ENCODE measurements at regions not wholly inside any gene's neighbourhood (a gene's known extent, or its start where the extent isn't known, plus 50 kb on each side); places are given as distances from the start of the nearest gene placed in this dataset.
"Not testable (repeated sequence)": the region's sequence is repeated elsewhere in the genome, so short reads cannot be mapped to it uniquely, and the experiment has no call there.

- H3F3A ChIP-seq (replicated peaks; ENCODE audit: low read depth); H3K27me3 Mint-ChIP-seq (ENCODE audit: insufficient read depth, low read depth, poor library complexity); H3K27me3 ChIP-seq (ENCODE audit: insufficient read depth); H3K27ac ChIP-seq (ENCODE audit: low read depth); H3K4me3 Mint-ChIP-seq; H3K4me1 Mint-ChIP-seq; H3K4me3 ChIP-seq; H4K20me1 ChIP-seq (replicated peaks; ENCODE audit: insufficient read depth); H3K4me1 ChIP-seq (ENCODE audit: insufficient read depth); H3K79me2 ChIP-seq (replicated peaks; ENCODE audit: insufficient read depth); H3K9me2 ChIP-seq (ENCODE audit: insufficient read depth); H3K4me2 ChIP-seq; ATAC-seq; H2AFZ ChIP-seq; H3K27ac Mint-ChIP-seq; H3K36me3 ChIP-seq (ENCODE audit: insufficient read depth); DNase-seq (ENCODE audit: low spot score): not testable (repeated sequence)
- Mint-ChIP-seq H3K9me3 (peaks cover 48% of the 10 kb centered on the region), H3K36me3 (ENCODE audit: low read depth) (peaks cover 38% of the 10 kb centered on the region)
Observed at GRCh38 chr21:9881430-9881829, 640.0 kb upstream of the TPTE start.

GRCh38 chr21:9883047-9883446, 638.3 kb upstream of the TPTE start:
- ATAC-seq; H3K36me3 ChIP-seq (ENCODE audit: insufficient read depth); H3K4me2 ChIP-seq; H3K27me3 Mint-ChIP-seq (ENCODE audit: insufficient read depth, low read depth, poor library complexity); H3K4me1 ChIP-seq (ENCODE audit: insufficient read depth); H3K4me1 Mint-ChIP-seq; H3K79me2 ChIP-seq (replicated peaks; ENCODE audit: insufficient read depth); H3K27me3 ChIP-seq (ENCODE audit: insufficient read depth); H3K27ac Mint-ChIP-seq; H3F3A ChIP-seq (replicated peaks; ENCODE audit: low read depth); H3K27ac ChIP-seq (ENCODE audit: low read depth); H4K20me1 ChIP-seq (replicated peaks; ENCODE audit: insufficient read depth); H2AFZ ChIP-seq; H3K4me3 ChIP-seq; H3K9me2 ChIP-seq (ENCODE audit: insufficient read depth); DNase-seq (ENCODE audit: low spot score); H3K4me3 Mint-ChIP-seq: not testable (repeated sequence)
- peaks cover 38% of the 10 kb centered on the region for H3K36me3 Mint-ChIP-seq (ENCODE audit: low read depth)
- peaks cover 56% of the 10 kb centered on the region for H3K9me3 Mint-ChIP-seq

- H4K20me1 ChIP-seq (replicated peaks; ENCODE audit: insufficient read depth); H3K4me1 ChIP-seq (ENCODE audit: insufficient read depth); H3K4me3 ChIP-seq; ATAC-seq; H3K4me2 ChIP-seq; H3K27me3 Mint-ChIP-seq (ENCODE audit: insufficient read depth, low read depth, poor library complexity); H2AFZ ChIP-seq; DNase-seq (ENCODE audit: low spot score); H3K4me3 Mint-ChIP-seq; H3F3A ChIP-seq (replicated peaks; ENCODE audit: low read depth); H3K36me3 ChIP-seq (ENCODE audit: insufficient read depth); H3K27me3 ChIP-seq (ENCODE audit: insufficient read depth); H3K9me2 ChIP-seq (ENCODE audit: insufficient read depth); H3K27ac ChIP-seq (ENCODE audit: low read depth); H3K79me2 ChIP-seq (replicated peaks; ENCODE audit: insufficient read depth); H3K27ac Mint-ChIP-seq; H3K4me1 Mint-ChIP-seq: not testable (repeated sequence)
- H3K36me3 Mint-ChIP-seq (ENCODE audit: low read depth): peaks cover 37% of the 10 kb centered on the region
- H3K9me3 Mint-ChIP-seq: peaks cover 61% of the 10 kb centered on the region
Observed at GRCh38 chr21:9883571-9884282, 637.7 kb upstream of the TPTE start.

GRCh38 chr21:9888500-9888899, 632.9 kb upstream of the TPTE start:
- H3K9me2 ChIP-seq (ENCODE audit: insufficient read depth); ATAC-seq; DNase-seq (ENCODE audit: low spot score); H2AFZ ChIP-seq; H3K27me3 ChIP-seq (ENCODE audit: insufficient read depth); H4K20me1 ChIP-seq (replicated peaks; ENCODE audit: insufficient read depth); H3K27ac Mint-ChIP-seq; H3K4me2 ChIP-seq; H3K79me2 ChIP-seq (replicated peaks; ENCODE audit: insufficient read depth); H3K4me1 Mint-ChIP-seq; H3F3A ChIP-seq (replicated peaks; ENCODE audit: low read depth); H3K4me1 ChIP-seq (ENCODE audit: insufficient read depth); H3K27ac ChIP-seq (ENCODE audit: low read depth); H3K4me3 ChIP-seq; H3K4me3 Mint-ChIP-seq; H3K27me3 Mint-ChIP-seq (ENCODE audit: insufficient read depth, low read depth, poor library complexity): not testable (repeated sequence)
- H3K36me3 Mint-ChIP-seq (ENCODE audit: low read depth): peaks cover 18% of the 10 kb centered on the region
- H3K36me3 ChIP-seq (ENCODE audit: insufficient read depth): peaks cover 21% of the 10 kb centered on the region
- peaks cover 74% of the 10 kb centered on the region for H3K9me3 Mint-ChIP-seq

GRCh38 chr21:9903579-9903978, 617.8 kb upstream of the TPTE start:
- Mint-ChIP-seq H3K36me3 (ENCODE audit: low read depth) (peaks cover 17% of the 10 kb centered on the region), H3K9me3 (peaks cover 79% of the 10 kb centered on the region)
- H3K4me3 ChIP-seq; DNase-seq (ENCODE audit: low spot score); H3K27me3 Mint-ChIP-seq (ENCODE audit: insufficient read depth, low read depth, poor library complexity); ATAC-seq; H3K27me3 ChIP-seq (ENCODE audit: insufficient read depth); H3K4me2 ChIP-seq; H3K4me3 Mint-ChIP-seq; H4K20me1 ChIP-seq (replicated peaks; ENCODE audit: insufficient read depth); H3K27ac Mint-ChIP-seq; H3K9me2 ChIP-seq (ENCODE audit: insufficient read depth); H3K4me1 Mint-ChIP-seq; H3K79me2 ChIP-seq (replicated peaks; ENCODE audit: insufficient read depth); H3K27ac ChIP-seq (ENCODE audit: low read depth); H3F3A ChIP-seq (replicated peaks; ENCODE audit: low read depth); H2AFZ ChIP-seq; H3K4me1 ChIP-seq (ENCODE audit: insufficient read depth): not testable (repeated sequence)
- peaks cover 15% of the 10 kb centered on the region; the same call in 1 of the 2 replicates for H3K36me3 ChIP-seq (ENCODE audit: insufficient read depth)

- H3K27ac ChIP-seq (ENCODE audit: low read depth); H3F3A ChIP-seq (replicated peaks; ENCODE audit: low read depth); H3K27me3 ChIP-seq (ENCODE audit: insufficient read depth); H3K27me3 Mint-ChIP-seq (ENCODE audit: insufficient read depth, low read depth, poor library complexity); H3K9me2 ChIP-seq (ENCODE audit: insufficient read depth); H2AFZ ChIP-seq; H3K27ac Mint-ChIP-seq; H3K4me3 ChIP-seq; DNase-seq (ENCODE audit: low spot score); H4K20me1 ChIP-seq (replicated peaks; ENCODE audit: insufficient read depth); ATAC-seq; H3K4me3 Mint-ChIP-seq; H3K4me1 Mint-ChIP-seq; H3K79me2 ChIP-seq (replicated peaks; ENCODE audit: insufficient read depth); H3K4me2 ChIP-seq; H3K4me1 ChIP-seq (ENCODE audit: insufficient read depth): not testable (repeated sequence)
- H3K36me3 ChIP-seq (ENCODE audit: insufficient read depth): peaks cover 20% of the 10 kb centered on the region
- peaks cover 82% of the 10 kb centered on the region for H3K9me3 Mint-ChIP-seq
- peaks cover 26% of the 10 kb centered on the region; the same call in 2 of the 3 replicates for H3K36me3 Mint-ChIP-seq (ENCODE audit: low read depth)
Observed at GRCh38 chr21:9914135-9914534, 607.2 kb upstream of the TPTE start.
